ENCODE measurements at regions not wholly inside any gene's neighbourhood (a gene's known extent, or its start where the extent isn't known, plus 50 kb on each side); places are given as distances from the start of the nearest gene placed in this dataset.
"Not testable (repeated sequence)": the region's sequence is repeated elsewhere in the genome, so short reads cannot be mapped to it uniquely, and the experiment has no call there.

- DNase-seq = not testable (repeated sequence)
These were observed 486.1 kb upstream of the SALL3 start for GRCh38 chr18:78493490-78493889.

DNA sequence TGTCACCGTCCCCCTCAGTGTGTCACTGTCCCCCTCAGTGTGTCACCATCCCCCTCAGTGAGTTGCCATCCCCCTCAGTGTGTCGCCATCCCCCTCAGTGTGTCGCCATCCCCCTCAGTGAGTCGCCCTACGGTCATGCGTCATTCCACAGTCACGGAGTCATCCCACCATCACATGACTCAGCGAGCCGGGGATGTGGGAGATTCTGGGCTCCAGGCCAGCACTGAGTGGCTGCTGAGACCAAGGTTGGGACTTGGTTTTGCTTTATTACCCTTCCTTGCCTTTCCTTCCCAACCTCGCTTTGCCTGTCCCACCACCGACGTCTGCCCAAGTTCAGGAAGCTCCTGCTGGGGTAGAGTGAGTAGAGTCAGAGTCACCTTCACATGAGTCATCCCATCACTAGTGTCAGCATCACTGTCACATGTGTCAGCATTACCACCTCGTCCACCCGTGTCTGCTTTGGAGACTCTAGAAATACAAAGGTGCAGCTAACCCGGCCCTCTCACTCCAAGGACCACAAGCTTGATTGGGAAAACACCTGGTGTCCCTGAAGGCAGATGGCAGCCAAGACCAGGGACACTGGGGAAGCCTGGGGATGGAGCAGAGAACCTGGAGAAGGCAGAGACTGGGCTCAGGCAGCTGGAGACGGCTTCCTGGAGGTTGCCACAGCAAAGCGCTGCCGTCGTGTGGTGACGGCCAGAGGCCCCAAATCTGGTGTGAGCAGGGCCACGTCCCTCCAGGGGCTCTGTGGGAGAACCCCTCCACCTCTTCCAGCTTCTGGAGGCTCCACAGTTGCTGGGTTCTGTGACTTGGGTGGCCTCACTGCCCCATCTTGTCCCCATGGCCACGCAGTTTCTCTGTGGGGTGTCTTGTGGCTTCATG lies 485.2 kb upstream of the SALL3 start:
- DNase-seq = peak in 1 of 58 donors; percentile 6

GRCh38 chr18:78495550-78495949 lies 484.1 kb upstream of the SALL3 start:
- DNase-seq = no peak

- peak in 3 of 58 donors; percentile 9 to 18 (median 9) for DNase-seq
These were observed 483.5 kb upstream of the SALL3 start for GRCh38 chr18:78496079-78496478.

DNA sequence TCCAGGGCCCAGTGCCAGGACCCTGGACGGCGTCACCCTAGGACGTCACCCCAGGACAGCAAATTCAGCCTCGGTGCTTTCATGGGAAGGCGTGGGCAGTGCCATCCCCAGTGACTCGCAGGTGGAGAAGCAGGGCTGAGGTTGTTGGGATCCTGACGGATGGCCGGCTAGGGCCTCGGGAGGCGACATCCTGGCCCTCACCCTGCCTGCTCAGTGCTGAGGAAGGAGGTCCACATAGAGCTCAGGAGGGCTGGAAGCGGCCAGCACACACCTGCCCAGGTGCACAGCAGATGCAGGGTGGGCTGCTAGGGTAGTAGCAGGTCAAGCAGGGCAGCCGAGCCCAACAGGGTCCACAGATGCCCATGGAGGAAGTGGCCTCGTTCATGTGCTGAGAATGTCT lies 482.0 kb upstream of the SALL3 start:
- no peak for DNase-seq

- no peak for DNase-seq
These were observed 480.0 kb upstream of the SALL3 start for GRCh38 chr18:78499586-78499985.

GRCh38 chr18:78501251-78501650 lies 478.4 kb upstream of the SALL3 start:
- DNase-seq = no peak

DNA sequence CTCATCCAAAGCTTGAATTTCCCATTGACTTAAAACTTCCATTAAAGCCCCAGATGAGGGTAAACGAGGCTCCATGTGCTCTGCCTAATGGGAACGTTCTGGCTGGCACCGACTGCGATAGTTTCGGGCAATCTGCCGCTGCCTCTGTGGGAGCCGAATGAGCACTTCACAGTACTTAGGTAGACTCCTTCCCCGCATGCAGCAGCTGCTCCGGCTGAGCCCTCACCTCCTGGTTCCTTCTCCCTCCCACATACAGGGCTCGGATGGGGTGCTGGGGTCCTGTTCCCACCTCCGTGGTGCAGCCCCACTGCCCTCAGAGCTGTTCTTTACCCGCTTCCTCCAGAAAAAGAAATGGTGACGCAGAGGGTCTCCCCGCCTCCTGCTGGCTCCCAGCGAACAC lies 476.5 kb upstream of the SALL3 start:
- DNase-seq = no peak

DNA sequence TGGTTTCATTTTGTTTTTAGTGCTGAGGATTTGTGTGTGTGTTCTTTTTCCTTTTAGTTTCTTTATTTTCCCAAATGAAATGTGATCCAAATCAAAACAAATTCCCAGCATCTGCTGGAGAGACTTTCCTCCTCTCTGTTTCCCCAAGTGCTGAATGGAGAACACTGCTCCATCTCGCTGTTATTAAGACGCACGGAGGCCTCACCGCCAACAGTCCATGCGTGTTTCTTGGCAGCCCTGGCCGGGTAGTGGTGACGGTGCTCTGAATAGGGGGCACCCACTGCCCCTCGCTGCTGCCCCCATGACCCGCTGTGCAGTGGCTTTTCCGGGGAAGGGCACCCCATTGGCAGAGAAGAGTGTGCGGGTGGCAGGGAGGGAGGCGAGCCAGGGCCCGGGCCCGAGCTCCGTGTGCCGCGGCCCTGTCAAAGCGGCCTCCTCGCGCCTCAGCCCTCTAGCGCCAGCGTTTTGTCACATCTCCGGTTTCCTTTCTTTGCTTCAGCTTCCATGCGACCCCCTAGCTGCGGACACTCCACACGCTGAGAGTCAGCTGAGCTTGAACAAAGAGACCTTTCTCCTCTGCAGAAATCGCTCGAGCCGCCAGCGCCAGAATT lies 473.7 kb upstream of the SALL3 start:
- DNase-seq = peak in 47 of 58 donors; percentile 10 to 74 (median 46)

DNA sequence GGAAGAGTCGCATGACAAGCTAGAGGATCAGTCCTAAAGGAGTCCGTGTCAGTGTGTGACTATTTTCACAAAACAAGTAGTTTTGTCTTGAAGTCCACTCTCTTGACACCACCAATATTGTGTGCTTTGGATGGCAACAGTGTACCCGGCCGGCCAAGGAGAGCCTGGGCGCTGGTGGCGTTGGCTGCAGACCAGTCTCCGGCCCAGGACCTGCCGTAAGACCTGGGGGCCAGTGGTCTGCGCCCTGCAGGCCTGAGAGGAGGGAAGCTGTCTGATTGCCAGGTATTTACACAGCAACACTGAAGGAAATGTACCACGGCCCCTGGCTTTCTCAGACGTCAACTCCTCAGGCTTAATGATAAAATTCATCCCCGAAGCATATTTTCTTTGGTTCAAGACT lies 472.4 kb upstream of the SALL3 start:
- DNase-seq = no peak

DNA sequence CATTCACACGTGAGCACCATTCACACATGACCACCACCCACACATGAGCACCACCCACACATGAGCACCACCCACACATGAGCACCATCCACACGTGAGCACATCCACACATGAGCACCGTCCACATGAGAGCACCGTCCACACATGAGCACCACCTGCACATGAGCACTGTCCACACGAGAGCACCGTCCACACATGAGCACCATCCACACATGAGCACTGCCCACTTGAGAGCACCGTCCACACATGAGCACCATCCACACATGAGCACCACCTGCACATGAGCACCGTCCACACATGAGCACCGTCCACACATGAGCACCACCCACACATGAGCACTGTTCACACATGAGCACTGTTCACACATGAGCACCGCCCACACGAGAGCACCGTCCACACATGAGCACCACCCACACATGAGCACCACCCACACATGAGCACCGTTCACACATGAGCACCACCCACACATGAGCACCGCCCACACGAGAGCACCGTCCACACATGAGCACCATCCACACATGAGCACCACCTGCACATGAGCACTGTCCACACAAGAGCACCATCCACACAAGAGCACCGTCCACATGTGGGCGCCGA lies 471.3 kb upstream of the SALL3 start:
- not testable (repeated sequence) for DNase-seq

- no peak for DNase-seq
These were observed 469.5 kb upstream of the SALL3 start for GRCh38 chr18:78510091-78510490.

DNA sequence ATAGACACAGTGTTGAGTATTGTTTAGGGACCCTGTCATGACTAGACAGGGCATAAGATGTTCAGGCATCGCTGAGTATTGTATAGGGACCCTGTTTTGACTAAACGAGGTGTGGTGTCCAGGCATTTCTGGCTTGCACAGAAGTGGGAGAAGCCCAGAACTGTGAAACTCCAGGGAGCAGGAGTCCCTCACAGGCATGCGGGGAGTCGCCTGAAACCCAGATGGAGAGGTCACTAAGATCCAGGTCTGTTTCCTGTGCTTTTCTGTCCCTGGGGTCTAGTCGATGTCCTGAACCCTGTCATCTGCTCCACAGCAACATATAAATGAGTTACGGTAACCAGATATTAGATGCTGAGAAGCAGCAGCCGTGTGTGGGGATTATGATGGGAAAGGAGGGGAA lies 469.0 kb upstream of the SALL3 start:
- no peak for DNase-seq

GRCh38 chr18:78511666-78512601 lies 467.7 kb upstream of the SALL3 start:
- no peak for DNase-seq

DNA sequence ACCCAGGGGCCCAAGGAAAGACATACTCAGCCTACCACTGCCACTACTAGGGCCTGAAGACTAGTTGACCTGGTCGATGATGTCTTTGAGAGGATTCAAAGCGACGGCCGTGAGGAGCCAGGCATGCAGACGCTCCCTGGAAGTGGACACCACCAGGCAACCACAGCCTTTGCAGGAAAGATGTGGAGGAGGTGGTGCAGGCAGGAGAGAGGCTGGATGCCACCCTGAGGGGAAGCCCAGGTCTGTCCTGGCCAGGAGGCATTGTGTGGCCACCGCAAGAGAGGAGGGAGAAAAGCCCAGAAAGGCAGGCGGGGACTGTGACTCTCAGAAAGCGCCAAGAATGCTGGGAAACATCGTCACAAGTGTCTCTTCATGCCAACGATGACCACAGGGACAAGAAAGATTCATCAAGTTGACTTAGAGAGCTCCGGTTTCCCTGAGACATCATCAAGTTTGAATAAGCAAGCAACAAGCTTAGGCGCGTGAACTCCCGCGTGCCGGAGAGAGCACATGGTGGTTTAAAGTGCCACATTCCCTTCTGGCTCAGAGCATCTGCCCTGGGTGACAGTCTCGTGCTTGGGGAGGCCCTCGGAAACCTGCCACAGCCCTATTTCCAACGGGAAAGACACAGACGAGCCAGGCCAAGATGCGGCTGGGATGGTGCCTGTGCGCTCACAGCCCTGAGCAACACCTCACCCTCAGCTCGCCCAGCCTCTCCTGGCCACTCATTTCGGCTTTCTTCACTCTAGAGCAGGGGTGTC lies 464.5 kb upstream of the SALL3 start:
- no peak for DNase-seq

GRCh38 chr18:78517328-78517727 lies 462.3 kb upstream of the SALL3 start:
- no peak for DNase-seq

DNA sequence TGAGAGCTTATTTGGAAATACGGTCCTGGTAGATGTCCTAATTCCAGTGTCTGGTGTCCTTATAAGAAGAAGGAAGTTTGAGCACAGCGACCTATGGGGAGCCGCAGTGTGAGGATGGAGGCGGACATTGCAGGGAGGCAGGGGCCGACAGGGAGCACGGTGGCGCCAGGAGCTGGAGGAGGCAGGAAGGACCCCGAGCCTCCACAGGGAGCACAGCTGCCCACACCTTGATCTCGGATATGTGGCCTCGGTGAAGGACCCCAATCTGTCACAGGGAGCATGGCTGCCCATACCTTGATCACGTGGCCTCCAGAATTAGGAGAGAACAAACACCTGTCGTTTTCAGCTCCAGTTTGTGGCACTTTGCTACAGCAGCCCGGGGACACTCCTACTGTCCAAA lies 461.6 kb upstream of the SALL3 start:
- DNase-seq = no peak

DNA sequence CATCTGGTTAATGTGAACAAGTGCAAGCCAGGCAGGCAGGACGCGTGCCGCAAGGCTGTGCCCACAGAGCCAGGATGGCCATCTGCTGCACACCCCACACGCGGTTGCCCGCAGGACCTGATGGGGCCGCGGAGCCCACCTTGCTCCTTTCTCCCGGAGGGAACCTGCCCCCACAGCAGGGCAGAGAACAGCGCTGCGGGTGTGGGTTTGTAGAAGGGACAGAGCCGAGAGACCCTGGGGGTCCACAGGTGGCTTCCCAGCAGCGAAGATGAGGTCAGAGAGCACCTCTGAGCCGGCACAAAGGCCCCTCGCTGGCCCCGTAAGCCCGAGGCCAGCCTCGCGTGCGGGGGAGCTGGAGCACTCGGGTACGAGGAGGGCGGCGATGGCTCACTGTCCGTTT lies 460.8 kb upstream of the SALL3 start:
- no peak for DNase-seq

DNA sequence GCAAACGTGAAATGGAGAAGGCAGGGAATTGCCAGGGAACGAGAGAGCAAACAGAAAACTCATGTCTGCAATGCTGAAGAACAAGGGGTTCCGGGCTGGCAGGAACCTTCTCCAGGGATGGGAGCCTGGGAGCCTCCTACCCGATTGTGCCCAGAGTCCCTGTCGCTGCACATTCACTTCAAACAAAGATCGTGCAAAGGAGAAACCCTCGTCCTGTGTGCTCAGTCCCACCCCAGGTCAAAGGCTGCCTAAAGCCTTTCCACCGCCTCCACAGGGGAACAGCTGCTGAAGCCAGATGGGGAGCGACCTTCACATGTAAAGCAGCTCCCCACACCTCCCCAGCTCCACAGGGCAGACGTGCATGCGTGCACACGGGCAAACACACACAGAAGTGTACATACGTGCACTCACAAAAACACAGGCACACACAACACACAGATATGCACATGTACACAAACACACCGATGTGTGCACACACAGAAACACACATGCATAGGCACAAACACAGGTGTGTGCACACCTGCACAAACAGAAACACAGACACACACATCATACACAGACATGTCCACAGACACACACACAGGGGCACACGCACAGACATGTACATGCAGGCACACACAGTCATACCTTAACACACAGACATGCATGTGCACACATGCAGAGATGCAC lies 460.1 kb upstream of the SALL3 start:
- no peak for DNase-seq

- no peak for DNase-seq
These were observed 458.5 kb upstream of the SALL3 start for GRCh38 chr18:78521136-78521535.
